Tibial nerve (tissue), 4 donors: ENCODE measurements at regions not wholly inside any gene's neighbourhood (a gene's known extent, or its start where the extent isn't known, plus 50 kb on each side); places are given as distances from the start of the nearest gene placed in this dataset.

Experiments used
- CTCF ChIP-seq, 5 experiments: fragments of 200-600 bp in 3 of 5; fragments of 450-650 bp in 2 of 5; sonication (generic) in 3 of 5; IDR thresholded peaks; one replicate each; pipeline ENCODE4 v1.5.1; 2016 to 2019; ENCODE audit warnings: antibody characterized with exemption in 5 of 5, mild to moderate bottlenecking in 3 of 5, moderate library complexity in 2 of 5
- EP300 ChIP-seq, 2 donors: sonication (generic); formaldehyde crosslinking; IDR thresholded peaks; one replicate each; pipeline ENCODE4 v1.6.1; 2017; ENCODE audit warnings: antibody characterized with exemption in 2 of 2, mild to moderate bottlenecking in 1 of 2
- POLR2A ChIP-seq, 2 donors: fragments of 450-650 bp; IDR thresholded peaks; one replicate each; pipeline ENCODE4 v1.6.1; 2017; ENCODE audit warnings: antibody characterized with exemption in 2 of 2, mild to moderate bottlenecking in 2 of 2, moderate library complexity in 2 of 2

GRCh38 chr3:102174312-102174712 is 260.5 kb upstream of the ZPLD1 start:
- TF ChIP-seq CTCF (IDR thresholded peaks at IDR 0.05) = no peak
- no peak for TF ChIP-seq EP300 (IDR thresholded peaks at IDR 0.05)
- no peak for TF ChIP-seq POLR2A (IDR thresholded peaks at IDR 0.05)
